Tibial nerve (tissue), 4 donors: ENCODE measurements at regions not wholly inside any gene's neighbourhood (a gene's known extent, or its start where the extent isn't known, plus 50 kb on each side); places are given as distances from the start of the nearest gene placed in this dataset.

Experiments
- DNase-seq, 2 donors: peaks; one replicate each; pipeline ENCODE4 v3.0.0-alpha.2; 2019; ENCODE audit warnings: low spot score in 2 of 2
- H3K27ac ChIP-seq, 4 donors: fragments of 200-600 bp; sonication (generic) in 3 of 4; one replicate each; pipeline ENCODE4 v1.5.1; 2017 to 2019; ENCODE audit warnings: mild to moderate bottlenecking in 1 of 4
- H3K27me3 ChIP-seq, 2 donors: fragments of 200-600 bp; sonication (generic) in 1 of 2; one replicate each; pipeline versions ENCODE4 v1.5.1 to v1.6.0; 2017 to 2019
- H3K36me3 ChIP-seq, 3 donors: fragments of 200-600 bp; sonication (generic); one replicate each; pipeline ENCODE4 v1.5.1; 2018 to 2019
- H3K4me1 ChIP-seq, 4 donors: fragments of 200-600 bp; sonication (generic) in 3 of 4; one replicate each; pipeline ENCODE4 v1.5.1; 2017 to 2019
- H3K4me3 ChIP-seq, 4 donors: fragments of 200-600 bp; sonication (generic) in 3 of 4; one replicate each; pipeline ENCODE4 v1.5.1; 2017 to 2019; ENCODE audit warnings: mild to moderate bottlenecking in 1 of 4, moderate library complexity in 1 of 4
- H3K9me3 ChIP-seq, 4 donors: fragments of 200-600 bp; sonication (generic) in 3 of 4; one replicate each; pipeline ENCODE4 v1.5.1; 2017 to 2019
- EP300 ChIP-seq, 2 donors: sonication (generic); formaldehyde crosslinking; IDR thresholded peaks; one replicate each; pipeline ENCODE4 v1.6.1; 2017; ENCODE audit warnings: antibody characterized with exemption in 2 of 2, mild to moderate bottlenecking in 1 of 2
- POLR2A ChIP-seq, 2 donors: fragments of 450-650 bp; IDR thresholded peaks; one replicate each; pipeline ENCODE4 v1.6.1; 2017; ENCODE audit warnings: antibody characterized with exemption in 2 of 2, mild to moderate bottlenecking in 2 of 2, moderate library complexity in 2 of 2
- WGBS, 2 donors: methylation state at CpG; one replicate each; pipeline ENCODE4 v1.1.5; 2018; 5-methylcytosine and 5-hydroxymethylcytosine counted together
- TF ChIP-seq, protein P1 (sequence below), 5 experiments: fragments of 200-600 bp in 3 of 5; fragments of 450-650 bp in 2 of 5; sonication (generic) in 3 of 5; IDR thresholded peaks; one replicate each; pipeline ENCODE4 v1.5.1; 2016 to 2019; ENCODE audit warnings: antibody characterized with exemption in 5 of 5, mild to moderate bottlenecking in 3 of 5, moderate library complexity in 2 of 5

- no peak for TF ChIP-seq EP300 (IDR thresholded peaks at IDR 0.05)
- no peak for TF ChIP-seq POLR2A (IDR thresholded peaks at IDR 0.05)
- TF ChIP-seq, protein P1, sequence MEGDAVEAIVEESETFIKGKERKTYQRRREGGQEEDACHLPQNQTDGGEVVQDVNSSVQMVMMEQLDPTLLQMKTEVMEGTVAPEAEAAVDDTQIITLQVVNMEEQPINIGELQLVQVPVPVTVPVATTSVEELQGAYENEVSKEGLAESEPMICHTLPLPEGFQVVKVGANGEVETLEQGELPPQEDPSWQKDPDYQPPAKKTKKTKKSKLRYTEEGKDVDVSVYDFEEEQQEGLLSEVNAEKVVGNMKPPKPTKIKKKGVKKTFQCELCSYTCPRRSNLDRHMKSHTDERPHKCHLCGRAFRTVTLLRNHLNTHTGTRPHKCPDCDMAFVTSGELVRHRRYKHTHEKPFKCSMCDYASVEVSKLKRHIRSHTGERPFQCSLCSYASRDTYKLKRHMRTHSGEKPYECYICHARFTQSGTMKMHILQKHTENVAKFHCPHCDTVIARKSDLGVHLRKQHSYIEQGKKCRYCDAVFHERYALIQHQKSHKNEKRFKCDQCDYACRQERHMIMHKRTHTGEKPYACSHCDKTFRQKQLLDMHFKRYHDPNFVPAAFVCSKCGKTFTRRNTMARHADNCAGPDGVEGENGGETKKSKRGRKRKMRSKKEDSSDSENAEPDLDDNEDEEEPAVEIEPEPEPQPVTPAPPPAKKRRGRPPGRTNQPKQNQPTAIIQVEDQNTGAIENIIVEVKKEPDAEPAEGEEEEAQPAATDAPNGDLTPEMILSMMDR (IDR thresholded peaks at IDR 0.05), result no peak
- peaks cover 0 to 12% (median 0%) of the 10 kb centered on the region in 4 donors for H3K4me1 ChIP-seq
- no peak overlapping the region for H3K27ac ChIP-seq
- H3K9me3 ChIP-seq, result no peaks in the 10 kb centered on the region
- no peaks in the 10 kb centered on the region for H3K27me3 ChIP-seq
- DNase-seq, result no peak
- no peaks in the 10 kb centered on the region for H3K36me3 ChIP-seq
- no peak overlapping the region for H3K4me3 ChIP-seq
- 69 to 75% methylated on average over 2 of the region's 2 CpGs for WGBS, 2 donors
These were observed 328.5 kb downstream of the FBXW7 start for GRCh38 chr4:152207378-152207720.

GRCh38 chr4:152206646-152207377, 329.1 kb downstream of the FBXW7 start:
- peaks cover 0 to 12% (median 0%) of the 10 kb centered on the region in 4 donors for H3K4me1 ChIP-seq

DNA sequence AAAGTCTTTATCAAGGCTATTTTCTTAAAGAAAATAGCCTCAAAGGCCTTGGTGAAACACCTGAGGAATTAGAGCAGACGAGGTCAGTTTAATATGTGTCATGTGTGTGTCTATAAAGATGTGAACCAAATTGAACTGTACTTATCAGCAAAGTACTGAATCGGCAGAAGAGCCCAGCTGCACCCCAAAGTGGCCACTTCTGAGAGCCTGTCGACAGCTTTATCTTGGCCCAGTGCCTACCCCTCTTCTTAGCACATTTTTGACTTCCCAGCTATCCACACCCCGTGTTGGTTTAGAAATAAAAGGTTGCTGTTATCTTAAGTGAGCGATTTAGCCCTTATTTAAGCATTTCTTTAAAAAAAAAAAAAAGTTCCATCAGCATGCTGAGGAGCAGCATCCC, 329.7 kb downstream of the FBXW7 start:
- peaks cover 0 to 12% (median 0%) of the 10 kb centered on the region in 4 donors for H3K4me1 ChIP-seq
- H3K4me3 ChIP-seq, result no peak overlapping the region
- H3K27ac ChIP-seq, result no peak overlapping the region
- TF ChIP-seq POLR2A (IDR thresholded peaks at IDR 0.05), result no peak
- TF ChIP-seq EP300 (IDR thresholded peaks at IDR 0.05), result no peak
- TF ChIP-seq, protein P1 (IDR thresholded peaks at IDR 0.05), result no peak
- no peaks in the 10 kb centered on the region for H3K9me3 ChIP-seq
- WGBS, 2 donors, result 46 to 49% methylated on average over 5 of the region's 5 CpGs
- DNase-seq, result no peak
- no peaks in the 10 kb centered on the region for H3K27me3 ChIP-seq
- no peaks in the 10 kb centered on the region for H3K36me3 ChIP-seq

More at GRCh38 chr4:152206646-152207377, 329.1 kb downstream of the FBXW7 start:
- no peaks in the 10 kb centered on the region for H3K9me3 ChIP-seq
- H3K27me3 ChIP-seq, result no peaks in the 10 kb centered on the region
- no peak for DNase-seq
- no peak overlapping the region for H3K27ac ChIP-seq
- TF ChIP-seq, protein P1 (IDR thresholded peaks at IDR 0.05), result no peak
- TF ChIP-seq POLR2A (IDR thresholded peaks at IDR 0.05), result no peak
- no peak for TF ChIP-seq EP300 (IDR thresholded peaks at IDR 0.05)
- no peak overlapping the region for H3K4me3 ChIP-seq
- WGBS, 2 donors, result 46 to 48% methylated on average over 8 of the region's 8 CpGs
- H3K36me3 ChIP-seq, result no peaks in the 10 kb centered on the region

DNA sequence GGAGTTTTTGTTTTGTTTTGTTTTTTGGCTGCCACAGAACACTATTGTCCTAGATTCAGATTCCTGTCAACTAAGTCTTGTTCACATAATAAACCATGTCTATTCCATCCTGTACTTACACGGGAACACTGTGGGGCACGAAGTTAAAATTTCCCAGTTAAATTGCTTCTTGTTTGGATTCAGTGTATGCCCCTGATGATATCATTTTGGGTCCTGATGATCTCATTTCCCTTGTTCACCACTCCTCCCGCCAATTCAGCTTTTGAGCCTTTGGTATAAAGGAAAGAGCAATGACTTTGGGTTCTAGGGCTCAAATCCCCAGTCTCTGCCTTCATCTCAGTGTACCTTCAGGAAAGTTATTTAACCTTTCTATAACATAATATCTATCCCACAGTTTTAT, 333.5 kb downstream of the FBXW7 start:
- TF ChIP-seq EP300 (IDR thresholded peaks at IDR 0.05) (no peak), POLR2A (IDR thresholded peaks at IDR 0.05) (no peak)
- TF ChIP-seq, protein P1 (IDR thresholded peaks at IDR 0.05), result no peak
- DNase-seq, result no peak
- H3K4me1 ChIP-seq, result peaks cover 0 to 12% (median 0%) of the 10 kb centered on the region in 4 donors
- H3K27ac ChIP-seq, result no peak overlapping the region
- H3K4me3 ChIP-seq, result no peak overlapping the region
- H3K36me3 ChIP-seq, result no peaks in the 10 kb centered on the region
- no peaks in the 10 kb centered on the region for H3K27me3 ChIP-seq
- H3K9me3 ChIP-seq, result no peaks in the 10 kb centered on the region
- 55 to 62% methylated on average over 3 of the region's 3 CpGs for WGBS, 2 donors

- no peaks in the 10 kb centered on the region for H3K9me3 ChIP-seq
- no peaks in the 10 kb centered on the region for H3K4me1 ChIP-seq
- H3K27ac ChIP-seq, result no peak overlapping the region
- TF ChIP-seq, protein P1 (IDR thresholded peaks at IDR 0.05), result no peak
- H3K36me3 ChIP-seq, result no peaks in the 10 kb centered on the region
- 78 to 83% methylated on average over 7 of the region's 7 CpGs for WGBS, 2 donors
- DNase-seq, result no peak
- no peaks in the 10 kb centered on the region for H3K27me3 ChIP-seq
- no peak overlapping the region for H3K4me3 ChIP-seq
These were observed 335.2 kb downstream of the FBXW7 start for GRCh38 chr4:152200511-152201333.
